KMS-11 (cell line): ENCODE measurements at regions not wholly inside any gene's neighbourhood (a gene's known extent, or its start where the extent isn't known, plus 50 kb on each side); places are given as distances from the start of the nearest gene placed in this dataset.

Source experiments
- H2AFZ ChIP-seq: fragments of 200-600 bp; sonication (generic); 2 replicates; pipeline ENCODE4 v1.6.1; 2016; ENCODE audit warnings: antibody characterized with exemption, mixed run types, low read depth
- H3K27ac ChIP-seq: fragments of 200-600 bp; sonication (generic); 2 replicates; pipeline ENCODE4 v1.6.1; 2016; ENCODE audit warnings: mild to moderate bottlenecking, mixed run types
- H3K27me3 ChIP-seq: fragments of 200-600 bp; sonication (generic); 2 replicates; pipeline ENCODE4 v1.6.1; 2017; ENCODE audit warnings: mild to moderate bottlenecking, low read depth, mixed run types, moderate library complexity; ENCODE audit not compliant: insufficient read depth
- H3K36me3 ChIP-seq: fragments of 200-600 bp; sonication (generic); 2 replicates; pipeline ENCODE4 v1.6.1; 2017; ENCODE audit warnings: mild to moderate bottlenecking, mixed run types; ENCODE audit not compliant: insufficient read depth
- H3K4me1 ChIP-seq: fragments of 200-600 bp; sonication (generic); 2 replicates; pipeline ENCODE4 v1.6.1; 2016; ENCODE audit warnings: mild to moderate bottlenecking, low read depth, mixed run types; ENCODE audit not compliant: poor library complexity, severe bottlenecking
- H3K4me2 ChIP-seq: fragments of 200-600 bp; sonication (generic); 2 replicates; pipeline ENCODE4 v1.7.0; 2016; ENCODE audit warnings: mild to moderate bottlenecking, mixed run types
- H3K4me3 ChIP-seq: fragments of 200-600 bp; sonication (generic); IDR thresholded peaks from 2 replicates; pipeline ENCODE4 v1.6.1; 2017; ENCODE audit warnings: low read depth, low read length, mixed read lengths; ENCODE audit not compliant: insufficient read depth
- H3K79me2 ChIP-seq: fragments of 200-600 bp; sonication (generic); 2 replicates; pipeline ENCODE4 v1.6.1; 2016; ENCODE audit warnings: low read depth, mixed run types; ENCODE audit not compliant: insufficient read depth
- H3K9ac ChIP-seq: fragments of 200-600 bp; sonication (generic); 2 replicates; pipeline ENCODE4 v1.6.1; 2016; ENCODE audit warnings: mild to moderate bottlenecking, mixed run types
- H4K20me1 ChIP-seq: fragments of 200-600 bp; sonication (generic); 2 replicates; pipeline ENCODE4 v1.6.1; 2016; ENCODE audit warnings: mild to moderate bottlenecking, mixed run types; ENCODE audit not compliant: insufficient read depth
- CTCF ChIP-seq: fragments of 200-600 bp; sonication (generic); conservative IDR thresholded peaks from 2 replicates; pipeline ENCODE4 v1.6.1; 2017; ENCODE audit warnings: low read depth, mild to moderate bottlenecking, antibody characterized with exemption, low read length, moderate library complexity, mixed read lengths

GRCh38 chr7:33849971-33850559 lies 55.3 kb upstream of the BMPER start:
- no peak for TF ChIP-seq CTCF

GRCh38 chr7:33850768-33851167 lies 54.6 kb upstream of the BMPER start:
- no peak overlapping the region for H3K9ac ChIP-seq
- H3K27ac ChIP-seq, result no peak overlapping the region
- no peaks in the 10 kb centered on the region for H3K36me3 ChIP-seq
- no peaks in the 10 kb centered on the region for H4K20me1 ChIP-seq
- no peak for TF ChIP-seq CTCF
- H3K4me2 ChIP-seq, result no peak overlapping the region
- H3K79me2 ChIP-seq, result no peaks in the 10 kb centered on the region
- H3K4me3 ChIP-seq, result no peak overlapping the region
- no peak overlapping the region for H2AFZ ChIP-seq
- no peaks in the 10 kb centered on the region for H3K27me3 ChIP-seq
- H3K4me1 ChIP-seq, result no peaks in the 10 kb centered on the region

More at GRCh38 chr7:33849971-33850559, 55.3 kb upstream of the BMPER start:
- Histone ChIP-seq H3K4me3 (no peak overlapping the region), H3K79me2 (no peaks in the 10 kb centered on the region), H3K4me1 (no peaks in the 10 kb centered on the region), H3K27me3 (no peaks in the 10 kb centered on the region), H3K4me2 (no peak overlapping the region), H3K36me3 (no peaks in the 10 kb centered on the region), H3K27ac (no peak overlapping the region), H2AFZ (no peak overlapping the region), H3K9ac (no peak overlapping the region), H4K20me1 (no peaks in the 10 kb centered on the region)

- no peak for TF ChIP-seq CTCF
- no peaks in the 10 kb centered on the region for H3K36me3 ChIP-seq
- H3K27me3 ChIP-seq, result no peaks in the 10 kb centered on the region
- H3K4me3 ChIP-seq, result no peak overlapping the region
- no peaks in the 10 kb centered on the region for H3K79me2 ChIP-seq
- H4K20me1 ChIP-seq, result no peaks in the 10 kb centered on the region
- H3K27ac ChIP-seq, result no peak overlapping the region
- no peaks in the 10 kb centered on the region for H3K4me1 ChIP-seq
- no peak overlapping the region for H3K4me2 ChIP-seq
- no peak overlapping the region for H3K9ac ChIP-seq
- H2AFZ ChIP-seq, result no peak overlapping the region
Observed at GRCh38 chr7:33852838-33853237, 52.5 kb upstream of the BMPER start.

- no peak overlapping the region for H2AFZ ChIP-seq
- no peak overlapping the region for H3K4me2 ChIP-seq
- H4K20me1 ChIP-seq, result no peaks in the 10 kb centered on the region
- H3K36me3 ChIP-seq, result no peaks in the 10 kb centered on the region
- H3K4me3 ChIP-seq, result no peak overlapping the region
- no peaks in the 10 kb centered on the region for H3K79me2 ChIP-seq
- H3K9ac ChIP-seq, result no peak overlapping the region
- no peak for TF ChIP-seq CTCF
- no peaks in the 10 kb centered on the region for H3K27me3 ChIP-seq
- no peaks in the 10 kb centered on the region for H3K4me1 ChIP-seq
- no peak overlapping the region for H3K27ac ChIP-seq
Observed at GRCh38 chr7:33853361-33854062, 51.8 kb upstream of the BMPER start.
